Hindlimb muscle (tissue), 1 donor: ENCODE measurements at regions not wholly inside any gene's neighbourhood (a gene's known extent, or its start where the extent isn't known, plus 50 kb on each side); places are given as distances from the start of the nearest gene placed in this dataset.

Experiments
- DNase-seq: peaks from one replicate; pipeline ENCODE4 v3.0.0-alpha.2; 2013

DNA sequence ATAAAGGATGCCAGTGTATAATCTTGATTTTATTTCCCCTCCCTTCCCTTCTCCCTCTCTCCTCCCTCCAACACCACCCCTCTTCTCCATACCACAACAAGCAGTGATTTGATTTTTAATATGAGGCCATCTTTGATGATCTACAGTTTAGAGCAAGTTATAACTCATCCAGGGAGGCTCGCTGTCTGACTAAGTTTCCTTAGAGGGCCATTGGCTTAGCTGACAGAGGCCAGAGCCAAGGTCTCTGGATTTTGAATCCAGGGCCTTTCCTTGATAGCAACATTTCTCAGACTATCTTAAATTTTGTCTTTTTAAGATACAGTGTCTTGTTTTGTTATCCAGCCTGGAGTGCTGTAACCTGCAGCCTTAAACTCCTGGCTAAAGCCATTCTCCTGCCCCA lies 431.0 kb upstream of the USP24 start:
- DNase-seq: no peak

DNA sequence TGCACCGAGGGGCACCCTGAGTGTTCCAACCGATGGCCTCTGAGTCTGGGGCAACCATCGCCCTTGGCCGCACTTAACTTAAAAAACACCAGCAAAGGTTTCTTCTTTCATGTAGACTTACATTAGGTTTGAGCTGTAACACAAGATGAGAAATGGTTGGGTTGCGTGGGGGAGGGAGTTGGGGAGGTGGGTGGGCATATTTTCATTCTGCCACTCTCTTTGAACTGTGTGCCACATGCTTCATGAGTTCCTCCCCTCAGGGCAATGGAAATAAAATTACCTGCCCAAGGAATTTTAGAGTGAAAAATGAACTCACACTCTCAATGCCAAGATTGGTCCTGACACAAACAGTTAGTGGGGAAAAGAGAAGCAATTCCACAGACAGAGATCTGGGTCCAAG lies 430.1 kb upstream of the USP24 start:
- no peak for DNase-seq

DNA sequence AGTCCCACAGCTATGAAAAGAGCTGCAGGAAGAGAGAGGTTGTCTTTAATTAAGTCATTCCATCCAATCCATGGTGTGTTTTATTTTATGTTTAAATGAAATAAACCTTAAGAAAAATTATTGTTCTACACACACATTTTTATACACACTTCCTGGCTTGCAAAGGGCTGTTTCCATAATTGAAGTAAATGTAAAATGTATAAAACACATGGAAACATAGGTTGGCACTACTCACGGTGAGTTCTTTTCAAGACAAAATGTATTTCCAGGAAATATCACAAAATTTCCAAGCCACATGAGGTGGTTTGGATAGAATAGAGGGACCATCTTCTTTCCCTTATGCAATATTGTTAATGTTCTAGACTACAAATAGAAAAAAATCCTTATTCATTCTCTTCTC lies 426.8 kb upstream of the USP24 start:
- DNase-seq: peak; percentile 60

DNA sequence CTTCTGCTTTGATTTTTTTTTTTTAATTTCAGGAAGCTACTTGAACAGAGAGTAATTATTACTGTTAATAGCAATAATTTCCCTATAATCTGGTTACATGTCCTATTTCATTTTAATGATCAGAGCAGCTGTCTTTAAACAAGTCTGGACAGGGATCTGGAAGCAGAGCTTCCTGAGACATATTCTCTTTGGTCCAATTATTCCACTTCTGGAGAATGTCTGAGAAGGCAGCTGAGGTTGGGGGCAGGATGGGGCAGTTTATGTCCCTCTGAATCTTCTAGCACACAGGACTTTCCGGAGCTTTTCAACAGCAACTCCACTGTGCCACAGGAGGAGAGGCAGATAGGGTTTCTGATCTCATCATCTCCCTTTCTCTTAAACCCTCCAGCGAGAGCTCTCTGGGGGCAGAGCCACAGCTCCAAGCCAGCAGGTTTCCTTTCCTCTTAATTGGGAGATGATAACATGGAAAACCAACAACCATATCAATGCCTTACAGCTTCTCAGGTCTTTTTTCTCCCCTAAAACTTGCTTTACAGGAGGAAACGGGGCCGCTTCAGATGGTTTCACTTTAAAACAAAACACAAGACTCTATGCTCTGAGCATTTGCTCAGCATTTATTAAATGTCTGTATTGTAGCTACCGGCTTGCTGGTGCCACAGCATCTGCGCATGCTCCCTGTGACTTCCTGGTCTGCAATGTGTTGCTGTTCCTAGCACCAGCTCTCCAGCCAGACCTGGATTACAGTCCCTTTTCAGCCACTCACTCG lies 425.7 kb upstream of the USP24 start:
- DNase-seq: peak; percentile 64

DNA sequence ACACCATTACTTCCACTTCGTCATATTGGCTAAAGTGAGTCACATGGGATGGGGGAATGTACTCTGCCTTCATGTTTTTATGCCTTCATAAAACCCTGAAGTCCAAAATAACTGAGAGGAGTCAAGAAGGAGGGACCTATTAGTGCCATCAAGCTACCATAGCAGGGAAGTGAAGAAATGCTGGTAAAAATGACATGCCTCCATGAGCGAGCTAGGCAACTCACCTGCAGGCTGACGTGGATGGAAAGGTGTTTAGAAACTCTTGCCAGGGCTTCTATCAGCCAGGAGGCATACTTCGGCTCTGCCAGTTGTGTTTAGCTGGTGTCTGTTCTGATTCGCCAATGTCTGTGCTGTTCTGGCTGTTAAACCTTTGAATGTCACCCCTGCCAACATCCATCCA lies 424.4 kb upstream of the USP24 start:
- no peak for DNase-seq

DNA sequence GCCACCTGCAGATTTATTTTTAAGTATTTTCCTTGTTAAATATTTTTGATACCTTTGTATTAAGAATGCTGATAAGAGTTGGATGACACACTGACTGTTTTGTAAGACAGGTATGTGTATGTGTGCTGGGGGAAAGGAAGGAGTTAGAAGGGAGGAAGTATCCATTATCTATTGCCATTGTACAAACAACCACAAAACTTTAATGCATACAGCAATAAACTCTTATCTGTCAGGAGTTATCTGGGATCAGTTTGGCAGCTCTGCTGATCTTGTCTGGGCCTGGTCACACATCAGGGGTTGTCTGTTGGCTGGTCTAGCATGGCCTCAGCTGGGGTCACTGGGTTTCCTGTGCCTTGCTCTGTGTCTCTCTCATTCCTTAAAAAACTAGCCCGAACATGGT lies 423.9 kb upstream of the USP24 start:
- DNase-seq: no peak

DNA sequence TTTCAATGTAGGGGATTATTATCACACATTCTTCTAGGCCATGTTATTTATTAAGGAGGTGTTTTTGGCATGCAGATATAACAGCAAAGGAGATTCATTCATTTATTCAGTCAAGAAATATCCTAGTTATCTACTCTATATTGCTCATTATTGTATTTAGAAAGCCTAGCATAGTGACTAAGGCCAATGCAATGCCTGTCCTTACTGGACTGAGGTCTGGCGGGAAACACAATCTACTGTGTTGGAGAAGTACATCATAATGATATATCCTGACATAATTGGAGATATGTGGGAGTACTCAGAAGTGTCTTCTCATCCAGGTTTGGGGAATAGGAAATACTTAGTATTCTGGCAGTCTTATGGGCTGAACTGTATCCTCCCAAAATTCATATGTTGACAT lies 421.5 kb upstream of the USP24 start:
- DNase-seq: no peak

DNA sequence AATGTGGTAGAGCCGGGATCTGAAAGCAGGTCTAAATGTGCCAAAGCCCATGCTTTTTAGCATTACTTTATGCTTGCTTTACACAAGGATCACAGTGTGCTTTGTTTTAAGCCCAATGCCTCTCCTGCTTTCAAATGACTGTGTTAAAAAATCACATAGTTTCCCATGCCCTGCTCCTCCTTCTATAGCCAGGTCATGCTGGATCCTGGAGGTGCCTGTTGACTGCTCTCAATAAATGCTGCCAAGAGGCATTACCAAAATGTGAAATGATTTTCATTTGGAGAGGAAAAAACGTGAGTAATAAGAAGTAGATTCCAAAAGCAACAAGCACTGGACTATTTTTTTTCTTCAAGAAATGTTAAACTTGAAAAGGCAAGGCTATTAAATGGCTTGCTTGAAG lies 420.7 kb upstream of the USP24 start:
- DNase-seq: no peak

DNA sequence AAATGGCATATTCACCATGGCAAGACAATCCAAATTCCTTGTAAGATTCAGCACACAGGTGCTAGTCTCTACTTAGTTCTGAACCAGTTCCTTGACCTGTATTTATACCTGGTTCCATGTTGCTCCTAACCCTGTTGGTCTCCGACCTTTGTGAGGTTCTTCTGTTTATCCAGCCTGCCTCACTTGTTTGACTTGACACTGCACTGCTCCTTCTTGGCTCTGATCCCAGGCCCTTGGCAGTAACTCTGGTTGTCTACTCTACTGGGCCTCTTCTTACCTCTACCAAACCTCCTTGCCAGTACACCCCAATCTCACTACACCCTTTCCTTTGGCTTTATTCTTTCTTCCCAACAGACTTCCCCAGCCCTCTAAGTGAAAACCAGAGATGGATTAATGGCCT lies 419.4 kb upstream of the USP24 start:
- no peak for DNase-seq

DNA sequence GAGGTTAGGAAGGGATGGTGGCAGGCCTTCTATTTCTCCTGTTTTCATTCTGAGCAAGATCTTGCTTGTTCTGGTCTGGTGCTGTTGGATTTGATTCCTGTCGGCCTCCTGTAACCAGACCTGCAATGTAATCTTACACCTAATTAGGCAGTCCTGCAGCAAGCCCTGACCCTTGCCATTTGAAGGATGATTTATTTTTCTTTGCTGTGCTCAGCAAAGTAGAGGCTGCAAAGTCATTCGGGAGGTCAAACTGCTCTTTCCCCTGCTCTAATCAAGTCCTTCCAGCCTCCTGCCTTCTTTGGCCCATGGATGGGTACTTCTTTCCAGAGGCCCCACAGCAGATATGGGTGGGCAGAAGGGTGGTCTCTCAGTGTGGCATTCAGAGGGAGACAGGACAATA lies 417.7 kb upstream of the USP24 start:
- no peak for DNase-seq

DNA sequence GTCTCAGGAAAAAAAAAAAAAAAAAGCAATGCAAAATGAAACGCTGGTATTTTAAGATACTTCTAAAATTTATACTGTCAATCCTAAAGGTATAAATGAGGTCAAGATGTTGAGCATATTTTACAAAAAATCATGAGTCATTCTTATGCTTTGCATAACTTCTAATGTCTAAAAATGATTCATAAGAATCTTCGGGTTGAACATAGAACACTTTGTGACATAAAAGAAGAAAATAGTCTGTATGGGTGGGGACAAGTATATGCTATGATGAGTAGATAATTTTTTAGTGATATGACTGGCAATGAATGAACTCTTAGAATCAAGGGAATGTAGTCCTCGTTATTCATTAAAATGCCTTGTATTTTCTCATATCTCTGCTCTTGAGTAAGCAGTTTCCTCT lies 416.9 kb upstream of the USP24 start:
- DNase-seq: no peak

DNA sequence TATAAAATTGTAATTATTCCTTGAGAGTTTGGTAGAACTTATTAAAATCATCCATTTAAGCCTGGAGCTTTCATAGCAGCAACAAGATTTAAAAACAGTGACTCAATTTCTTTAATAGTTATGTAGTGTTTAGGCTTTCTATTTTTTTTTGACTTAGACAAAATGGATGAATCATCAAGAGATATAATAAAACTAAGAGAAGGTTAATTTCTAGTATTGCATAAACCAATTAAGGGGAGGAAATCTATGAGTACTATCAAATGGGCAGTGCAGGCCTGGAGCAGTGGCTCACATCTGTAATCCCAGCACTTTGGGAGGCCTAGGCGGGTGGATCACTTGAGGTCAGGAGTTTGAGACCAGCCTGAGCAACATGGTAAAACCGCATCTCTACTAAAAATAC lies 416.3 kb upstream of the USP24 start:
- DNase-seq: no peak

DNA sequence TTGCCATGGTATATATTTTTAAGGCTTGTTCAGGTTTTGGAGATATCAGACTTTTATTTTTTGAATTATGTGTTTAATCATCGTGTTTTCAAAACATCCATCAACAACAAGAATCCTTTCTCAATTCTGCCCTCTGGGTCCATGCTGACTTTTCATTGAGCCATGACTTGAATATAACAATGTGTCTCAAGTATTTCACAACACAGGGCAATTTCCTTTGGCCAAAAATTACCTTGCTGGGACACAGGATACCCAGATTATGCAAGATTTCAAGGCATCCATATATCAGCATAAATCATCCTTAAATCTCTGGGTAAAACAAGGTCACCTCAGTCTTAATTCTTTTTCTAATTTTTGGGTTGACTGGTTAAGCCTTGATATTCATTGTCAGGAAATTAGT lies 411.2 kb upstream of the USP24 start:
- no peak for DNase-seq

DNA sequence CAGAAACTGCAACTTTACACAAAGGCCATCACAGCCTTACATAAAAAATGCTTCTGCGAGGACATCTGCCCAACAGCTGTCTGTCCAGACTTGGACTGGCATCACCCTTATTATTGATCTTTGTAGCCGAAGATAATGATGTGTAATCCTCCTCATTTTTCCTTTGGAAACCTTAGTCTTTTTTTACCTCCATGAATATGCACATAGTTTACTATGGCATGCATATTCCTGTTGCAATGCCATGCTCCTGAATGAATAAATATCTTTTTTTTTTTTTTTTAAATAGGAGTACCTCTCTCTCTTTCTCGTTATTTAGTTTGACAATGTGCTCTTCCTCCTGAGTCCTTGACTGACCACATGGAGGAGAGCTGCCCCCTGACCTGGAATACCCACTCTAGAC lies 409.6 kb upstream of the USP24 start:
- DNase-seq: no peak

DNA sequence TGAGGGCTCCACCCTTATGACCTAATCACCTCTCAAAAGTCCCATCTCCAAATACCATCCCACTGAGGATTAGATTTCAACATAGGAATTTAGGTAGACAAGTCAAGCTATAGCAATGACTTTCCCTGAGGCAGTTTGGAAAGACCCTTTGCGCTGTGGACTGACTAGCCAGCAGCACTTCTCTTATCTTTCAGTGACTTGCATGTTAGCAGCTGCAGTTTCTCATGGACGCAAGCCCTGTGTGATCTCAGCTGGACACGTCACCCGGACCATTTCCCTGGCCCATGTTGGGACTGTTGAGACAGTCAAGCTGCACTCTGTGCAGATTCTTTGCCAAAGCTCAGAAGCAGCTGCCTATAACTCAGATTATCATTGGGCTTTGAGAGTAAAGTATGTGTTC lies 408.1 kb upstream of the USP24 start:
- no peak for DNase-seq

DNA sequence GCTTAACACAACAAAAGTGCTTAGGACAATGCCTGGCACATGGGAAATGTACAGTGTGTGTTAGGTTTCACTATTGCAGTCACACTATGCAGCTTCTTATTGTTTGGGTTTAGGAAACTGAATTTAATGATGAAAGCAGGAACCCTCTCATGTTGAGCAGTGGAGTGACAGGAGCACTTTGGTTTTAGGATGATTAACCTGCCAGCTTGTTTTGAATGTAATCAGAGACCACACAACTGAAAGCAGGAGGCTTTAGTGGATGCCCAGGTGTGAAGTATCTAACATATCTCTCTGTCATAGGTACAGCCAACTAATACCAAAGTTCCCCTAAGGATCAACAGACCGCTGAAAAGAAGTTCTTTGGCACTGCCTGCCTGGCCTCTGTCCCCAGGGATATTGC lies 406.9 kb upstream of the USP24 start:
- DNase-seq: no peak

DNA sequence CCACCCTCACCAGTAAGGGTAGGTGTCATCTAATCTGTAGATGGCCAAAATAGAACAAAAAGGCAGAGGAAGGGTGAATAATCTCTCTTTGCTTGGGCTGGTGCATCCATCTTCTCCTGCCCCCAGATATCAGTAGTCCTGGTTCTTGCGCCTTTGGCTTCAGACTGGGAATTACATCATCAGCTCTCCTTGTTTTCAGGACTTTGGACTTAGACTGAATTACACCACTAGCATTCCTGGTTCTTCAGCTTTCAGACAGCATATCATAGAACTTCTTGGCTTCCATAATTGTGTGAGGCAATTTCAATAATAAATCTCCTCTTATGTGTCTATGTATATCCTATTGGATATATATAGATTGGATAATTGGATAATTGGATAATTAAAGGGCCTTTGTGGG lies 403.0 kb upstream of the USP24 start:
- DNase-seq: no peak

DNA sequence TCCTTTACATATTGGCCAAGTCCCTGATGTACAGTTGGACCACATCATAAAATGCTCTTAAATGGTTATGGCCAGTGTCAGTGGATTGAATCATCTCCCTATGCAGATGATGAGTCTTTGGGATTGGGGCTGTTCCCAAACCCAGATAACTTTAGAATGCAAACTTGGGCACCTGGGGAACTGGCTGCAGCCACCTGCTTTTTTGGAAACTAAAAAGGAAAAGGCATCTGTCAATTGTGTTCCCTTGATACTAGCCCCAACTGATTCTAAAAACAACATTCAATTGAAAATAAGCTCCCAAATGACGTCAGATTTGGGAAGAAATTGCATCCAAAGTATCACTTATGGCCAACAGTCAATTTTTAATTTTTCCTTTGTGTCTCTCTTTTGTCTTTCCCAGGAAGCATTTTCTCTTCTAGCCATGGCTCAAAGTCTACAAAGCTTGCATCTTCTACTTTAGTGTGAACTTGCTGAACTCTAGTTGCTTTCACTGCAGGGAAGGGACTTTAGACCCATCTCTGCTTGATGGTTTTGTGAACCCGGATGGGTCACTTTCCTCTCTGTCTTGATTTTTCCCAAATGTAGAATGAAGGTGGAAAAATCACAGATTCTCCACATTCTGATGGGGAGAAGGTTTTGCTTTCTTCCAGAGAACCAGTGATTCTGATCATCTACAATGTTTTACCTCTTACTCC lies 402.3 kb upstream of the USP24 start:
- DNase-seq: peak; percentile 60

DNA sequence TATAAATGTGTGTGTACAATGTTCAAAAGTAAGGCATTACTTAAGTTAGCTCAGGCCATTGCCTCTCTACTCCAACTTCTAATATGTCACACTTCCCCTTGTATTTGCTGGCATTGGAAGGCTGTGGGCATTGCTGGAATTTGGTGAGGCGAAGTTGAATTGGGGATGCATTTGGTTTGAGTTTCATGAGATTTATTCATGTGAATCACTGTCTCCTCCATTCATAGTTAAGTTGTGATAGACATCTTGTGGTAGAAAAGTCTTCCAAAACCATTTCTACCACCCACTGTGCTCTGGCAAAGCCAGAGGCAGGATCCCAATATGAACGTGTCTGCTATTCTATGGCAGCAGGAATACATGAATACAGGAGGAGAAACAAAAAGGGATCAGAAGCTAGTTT lies 397.8 kb upstream of the USP24 start:
- DNase-seq: no peak

DNA sequence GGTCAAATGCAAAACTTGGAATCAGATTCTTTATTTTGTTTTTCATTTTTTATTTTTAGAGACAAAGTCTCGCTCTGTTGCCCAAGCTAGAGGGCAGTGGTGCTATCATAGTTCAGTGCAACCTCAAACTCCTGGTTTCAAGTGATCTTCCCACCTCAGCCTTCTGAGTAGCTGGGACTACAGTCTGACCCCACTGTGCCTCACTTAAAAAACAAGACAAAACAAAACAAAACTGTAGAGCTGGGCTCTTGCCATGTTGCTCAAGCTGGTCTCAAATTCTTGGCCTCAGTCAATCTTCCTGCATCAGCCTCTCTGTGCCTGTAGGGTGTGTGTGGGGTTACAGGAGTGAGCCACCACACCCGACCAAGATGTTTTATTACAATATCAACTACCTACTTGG lies 396.0 kb upstream of the USP24 start:
- DNase-seq: no peak

DNA sequence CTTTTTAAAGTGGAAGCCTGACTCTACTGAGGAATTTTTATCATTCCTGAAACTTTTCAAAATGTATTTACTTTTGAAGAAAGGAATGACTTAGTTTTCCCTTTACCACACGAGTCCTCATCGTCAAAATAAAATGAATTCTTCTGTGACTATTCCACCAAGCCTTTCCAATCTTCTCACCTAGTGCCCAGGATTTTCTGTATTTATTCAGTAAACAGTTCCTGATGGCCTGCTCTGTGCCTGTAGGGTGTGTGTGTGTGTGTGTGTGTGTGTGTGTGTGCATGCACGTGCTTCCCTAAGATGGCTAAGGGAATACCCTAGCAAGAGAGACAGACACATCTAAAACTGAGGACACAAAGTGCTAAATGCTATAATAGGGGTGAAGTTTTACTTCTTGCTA lies 395.0 kb upstream of the USP24 start:
- no peak for DNase-seq

DNA sequence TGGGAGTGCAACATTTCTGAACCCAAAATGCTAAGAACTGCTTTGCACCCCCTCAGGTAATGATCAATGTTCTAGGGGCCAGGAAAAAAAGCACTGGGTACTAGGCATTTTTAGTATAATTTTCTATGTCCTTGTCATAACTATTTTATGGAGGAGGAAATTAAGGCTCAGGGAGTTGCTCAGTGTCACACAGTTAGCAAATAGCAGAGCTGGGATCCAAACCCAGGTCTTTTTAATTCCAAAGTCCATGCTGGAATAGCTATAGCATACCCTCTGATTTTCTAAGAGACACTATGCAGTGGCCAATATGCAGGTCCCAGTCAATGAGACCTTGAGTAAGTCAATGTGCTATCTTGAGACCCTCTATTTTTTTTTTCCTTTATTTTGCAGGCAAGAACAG lies 394.5 kb upstream of the USP24 start:
- no peak for DNase-seq

DNA sequence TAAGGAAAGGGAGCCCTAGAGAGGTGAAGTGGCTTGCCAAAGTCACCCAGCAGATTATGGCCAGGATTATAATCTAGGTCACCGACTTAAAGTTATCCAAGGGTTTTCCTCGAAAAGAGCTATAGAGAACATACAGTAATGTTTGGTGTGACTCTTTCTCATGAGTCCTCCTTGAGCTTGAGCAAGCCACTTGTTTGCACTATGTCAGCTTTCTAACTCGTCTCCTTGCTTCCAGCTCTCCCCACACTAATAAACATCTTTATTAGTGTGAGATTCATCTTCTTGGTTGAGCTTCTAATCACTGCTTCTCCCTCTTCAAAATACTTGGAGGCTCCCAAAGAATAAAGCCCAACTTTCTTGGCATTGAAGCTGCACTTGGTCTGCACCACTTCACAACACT lies 390.0 kb upstream of the USP24 start:
- DNase-seq: no peak

DNA sequence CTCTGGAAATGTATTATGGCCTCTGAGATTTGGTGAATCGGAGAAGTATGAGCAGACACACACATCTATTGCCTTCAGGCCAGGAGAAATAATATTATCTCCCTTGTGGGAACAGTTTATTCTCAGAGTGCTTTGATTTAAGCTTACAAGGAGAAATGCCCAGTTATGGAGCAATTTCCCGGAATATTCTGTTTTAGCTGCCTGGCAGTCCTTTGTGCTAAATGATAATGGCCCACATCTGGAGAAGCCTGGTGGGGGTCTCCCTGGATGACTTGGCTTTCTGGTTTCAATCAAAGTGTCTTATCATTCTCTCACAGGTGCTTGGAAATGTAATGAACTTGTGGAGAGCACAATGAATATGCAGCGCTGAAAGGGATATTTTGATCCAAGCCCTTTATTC lies 389.6 kb upstream of the USP24 start:
- no peak for DNase-seq

DNA sequence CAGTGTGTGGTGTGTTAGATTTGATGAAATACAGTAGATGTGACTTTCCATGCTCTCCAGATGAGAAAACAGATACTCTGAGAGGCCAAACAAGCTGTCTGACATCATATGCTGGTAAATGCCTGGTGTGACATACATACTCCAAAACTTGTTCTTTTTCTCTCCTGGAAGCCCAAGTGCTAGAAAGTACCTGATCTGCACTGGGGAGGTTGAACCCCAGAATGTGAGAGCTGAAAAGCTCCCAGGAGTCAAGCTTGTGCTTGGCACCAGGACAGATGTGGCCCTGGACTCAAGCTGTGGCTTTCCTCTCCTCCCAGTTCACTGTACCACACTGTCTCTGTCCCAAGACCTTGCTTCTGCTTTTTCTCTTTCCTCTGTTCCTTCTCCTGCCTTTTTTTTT lies 389.0 kb upstream of the USP24 start:
- no peak for DNase-seq
